ENCODE measurements at regions not wholly inside any gene's neighbourhood (a gene's known extent, or its start where the extent isn't known, plus 50 kb on each side); places are given as distances from the start of the nearest gene placed in this dataset.

DNA sequence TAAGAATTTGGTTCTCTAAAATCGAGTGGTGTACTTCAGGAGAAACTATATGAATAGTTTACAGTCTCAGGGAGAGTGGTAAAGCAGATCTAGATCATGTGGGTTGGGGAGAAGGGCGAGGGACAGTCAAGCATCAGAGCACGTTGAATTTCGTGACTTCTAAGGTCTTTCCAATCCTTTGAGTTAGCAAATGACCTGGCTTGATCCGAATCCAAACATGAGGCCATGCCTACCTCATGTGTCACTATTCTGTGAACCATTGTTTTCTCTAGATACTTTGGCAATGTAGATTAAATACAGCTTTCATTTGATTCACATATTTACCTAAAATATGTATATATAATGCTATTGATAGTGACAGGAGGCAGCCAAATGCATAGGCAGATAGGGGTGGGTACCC, 674.9 kb downstream of the NYAP2 start:
- TF ChIP-seq, protein P1, sequence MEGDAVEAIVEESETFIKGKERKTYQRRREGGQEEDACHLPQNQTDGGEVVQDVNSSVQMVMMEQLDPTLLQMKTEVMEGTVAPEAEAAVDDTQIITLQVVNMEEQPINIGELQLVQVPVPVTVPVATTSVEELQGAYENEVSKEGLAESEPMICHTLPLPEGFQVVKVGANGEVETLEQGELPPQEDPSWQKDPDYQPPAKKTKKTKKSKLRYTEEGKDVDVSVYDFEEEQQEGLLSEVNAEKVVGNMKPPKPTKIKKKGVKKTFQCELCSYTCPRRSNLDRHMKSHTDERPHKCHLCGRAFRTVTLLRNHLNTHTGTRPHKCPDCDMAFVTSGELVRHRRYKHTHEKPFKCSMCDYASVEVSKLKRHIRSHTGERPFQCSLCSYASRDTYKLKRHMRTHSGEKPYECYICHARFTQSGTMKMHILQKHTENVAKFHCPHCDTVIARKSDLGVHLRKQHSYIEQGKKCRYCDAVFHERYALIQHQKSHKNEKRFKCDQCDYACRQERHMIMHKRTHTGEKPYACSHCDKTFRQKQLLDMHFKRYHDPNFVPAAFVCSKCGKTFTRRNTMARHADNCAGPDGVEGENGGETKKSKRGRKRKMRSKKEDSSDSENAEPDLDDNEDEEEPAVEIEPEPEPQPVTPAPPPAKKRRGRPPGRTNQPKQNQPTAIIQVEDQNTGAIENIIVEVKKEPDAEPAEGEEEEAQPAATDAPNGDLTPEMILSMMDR (IDR thresholded peaks at IDR 0.05; ENCODE audit: unreplicated experiment), result no peak
- Mint-ChIP-seq H3K36me3 (no peaks in the 10 kb centered on the region), H3K27ac (no peak overlapping the region), H3K27me3 (ENCODE audit: low read depth) (no peaks in the 10 kb centered on the region), H3K9me3 (no peaks in the 10 kb centered on the region), H3K4me1 (no peaks in the 10 kb centered on the region), H3K4me3 (no peak overlapping the region)
- DNase-seq (ENCODE audit: low spot score in 2 of 2, unreplicated experiment in 2 of 2), result no peak

DNA sequence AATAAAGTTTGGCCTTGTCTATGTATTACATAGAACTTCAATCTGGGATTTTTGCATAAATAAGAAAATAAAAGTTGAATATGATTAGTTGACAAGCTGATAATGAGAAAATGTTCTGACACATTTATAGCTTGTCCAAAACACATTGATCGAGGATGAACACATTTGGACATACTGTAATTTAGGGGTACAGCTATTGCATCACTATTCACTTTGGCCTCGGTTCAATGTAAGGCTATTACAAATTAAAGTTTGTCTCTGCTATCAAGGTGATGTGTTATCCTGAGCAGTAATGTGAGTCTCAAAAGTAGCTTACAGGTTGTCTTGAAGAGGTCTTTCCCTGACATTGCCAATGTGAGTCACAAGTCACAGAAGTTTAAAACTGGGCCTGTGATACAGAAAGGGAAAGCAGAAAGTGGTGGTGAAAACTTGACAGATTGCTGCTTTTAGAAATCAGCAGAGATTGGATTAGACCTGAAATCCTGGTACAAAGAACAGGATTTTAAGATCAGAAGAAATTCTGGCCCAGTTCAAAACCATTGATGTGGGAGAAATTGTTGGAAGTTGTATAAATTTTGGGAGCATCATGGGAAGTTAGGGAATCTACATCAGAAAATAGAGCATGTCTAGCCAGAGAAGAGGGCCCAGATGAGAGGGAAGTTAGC, 674.1 kb downstream of the NYAP2 start:
- Mint-ChIP-seq H3K27ac (peak overlapping the region; percentile 10), H3K9me3 (no peaks in the 10 kb centered on the region), H3K27me3 (ENCODE audit: low read depth) (no peaks in the 10 kb centered on the region), H3K4me1 (no peaks in the 10 kb centered on the region), H3K4me3 (no peak overlapping the region), H3K36me3 (no peaks in the 10 kb centered on the region)
- DNase-seq (ENCODE audit: low spot score in 2 of 2, unreplicated experiment in 2 of 2), result no peak
- TF ChIP-seq, protein P1 (IDR thresholded peaks at IDR 0.05; ENCODE audit: unreplicated experiment), result no peak

DNA sequence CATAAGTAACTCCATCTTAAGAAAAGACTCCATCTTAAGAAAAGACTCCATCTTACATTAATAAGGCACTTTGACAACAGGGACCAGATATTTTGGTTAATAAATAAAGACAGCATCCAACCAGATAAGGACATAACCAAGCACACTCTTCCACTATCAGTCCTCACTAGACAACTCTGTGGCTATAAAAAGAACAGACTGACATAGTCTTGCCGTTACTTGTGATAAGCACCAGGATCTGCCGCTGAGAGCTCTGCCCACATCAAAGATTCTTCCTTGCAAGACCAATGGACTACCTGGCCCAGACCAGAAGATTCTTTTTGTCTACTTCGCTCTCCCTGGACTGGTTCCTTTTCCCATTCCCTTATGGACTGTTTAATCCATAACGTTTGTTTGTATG, 667.4 kb downstream of the NYAP2 start:
- Mint-ChIP-seq H3K27ac (no peak overlapping the region), H3K4me1 (peaks cover 17% of the 10 kb centered on the region), H3K9me3 (no peaks in the 10 kb centered on the region), H3K27me3 (ENCODE audit: low read depth) (no peaks in the 10 kb centered on the region), H3K4me3 (no peak overlapping the region), H3K36me3 (no peaks in the 10 kb centered on the region)
- no peak for DNase-seq (ENCODE audit: low spot score in 2 of 2, unreplicated experiment in 2 of 2)
- TF ChIP-seq, protein P1 (IDR thresholded peaks at IDR 0.05; ENCODE audit: unreplicated experiment), result no peak

DNA sequence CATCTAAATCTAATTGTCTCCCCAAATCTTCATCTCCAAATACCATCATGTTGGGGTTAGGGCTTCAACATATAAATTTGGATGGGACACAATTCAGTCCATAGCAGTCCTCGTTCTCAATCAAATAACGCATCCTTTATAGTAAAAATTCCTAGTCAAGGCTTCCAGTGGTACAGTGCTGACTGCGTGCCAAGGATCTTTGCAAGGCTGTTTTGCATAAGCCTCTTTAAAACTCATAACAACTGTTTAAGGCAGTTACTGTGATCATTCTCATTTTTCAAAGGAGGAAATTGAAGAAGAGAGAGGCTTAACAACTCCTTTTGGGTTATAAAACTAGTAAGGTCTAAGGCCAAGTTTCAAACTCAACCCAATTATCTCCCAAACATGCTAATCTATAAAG, 666.9 kb downstream of the NYAP2 start:
- TF ChIP-seq, protein P1 (IDR thresholded peaks at IDR 0.05; ENCODE audit: unreplicated experiment), result no peak

DNA sequence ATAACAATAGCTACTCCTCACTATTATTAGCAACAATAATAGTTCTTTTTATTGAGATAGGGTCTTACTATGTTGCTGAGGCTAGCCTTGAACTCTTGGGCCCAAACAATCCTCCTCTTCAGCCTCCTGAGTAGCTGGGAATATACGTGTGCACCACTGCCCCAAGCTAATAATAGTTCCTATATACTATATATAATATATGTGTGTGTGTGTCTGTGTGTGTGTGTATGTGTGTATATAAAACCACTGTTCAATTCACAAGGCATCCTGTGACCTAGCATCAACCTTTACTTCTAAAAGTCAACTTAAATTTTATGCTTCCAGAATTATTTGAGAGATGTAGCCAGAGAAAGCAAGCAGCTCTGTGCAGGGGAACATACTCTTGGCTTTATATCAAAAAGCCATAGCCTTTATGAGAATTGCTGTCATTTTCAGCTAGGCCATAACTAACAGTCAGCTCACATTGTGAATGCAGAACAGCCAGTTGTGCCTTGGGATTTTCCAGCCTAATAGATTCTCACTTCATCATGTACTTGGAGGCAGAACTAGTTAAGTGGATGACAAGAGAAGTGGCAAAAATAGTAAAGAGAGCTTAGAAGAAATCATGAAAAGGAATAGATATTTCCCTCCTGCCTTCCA, 665.5 kb downstream of the NYAP2 start:
- Mint-ChIP-seq H3K4me1 (peaks cover 17% of the 10 kb centered on the region), H3K4me3 (no peak overlapping the region), H3K27ac (no peak overlapping the region), H3K9me3 (no peaks in the 10 kb centered on the region), H3K27me3 (ENCODE audit: low read depth) (no peaks in the 10 kb centered on the region), H3K36me3 (no peaks in the 10 kb centered on the region)
- DNase-seq (ENCODE audit: low spot score in 2 of 2, unreplicated experiment in 2 of 2), result no peak
- TF ChIP-seq, protein P1 (IDR thresholded peaks at IDR 0.05; ENCODE audit: unreplicated experiment), result no peak

More for the DNA sequence above, 666.9 kb downstream of the NYAP2 start:
- no peak for DNase-seq (ENCODE audit: low spot score in 2 of 2, unreplicated experiment in 2 of 2)
- Mint-ChIP-seq H3K9me3 (no peaks in the 10 kb centered on the region), H3K27ac (no peak overlapping the region), H3K27me3 (ENCODE audit: low read depth) (no peaks in the 10 kb centered on the region), H3K36me3 (no peaks in the 10 kb centered on the region), H3K4me1 (peaks cover 17% of the 10 kb centered on the region), H3K4me3 (no peak overlapping the region)
